Esophagus squamous epithelium (tissue), 5 donors: ENCODE measurements at regions not wholly inside any gene's neighbourhood (a gene's known extent, or its start where the extent isn't known, plus 50 kb on each side); places are given as distances from the start of the nearest gene placed in this dataset.

ENCODE experiments used
- DNase-seq: peaks from one replicate; lab custom pipeline; 2025; lab: John Stamatoyannopoulos, UW
- H3K27ac ChIP-seq, 4 donors: fragments of 200-600 bp; sonication (generic); one replicate each; pipeline ENCODE4 v1.5.1; 2016 to 2019; ENCODE audit warnings: mild to moderate bottlenecking in 1 of 4
- H3K27me3 ChIP-seq, 4 donors: fragments of 200-600 bp; sonication (generic); 1 replicate in 3 of 4; 2 replicates in 1 of 4; pipeline versions ENCODE4 v1.5.1 to v1.6.0; 2017 to 2021; ENCODE audit warnings: antibody characterized with exemption in 1 of 4
- H3K36me3 ChIP-seq, 3 donors: fragments of 200-600 bp; sonication (generic); one replicate each; pipeline ENCODE4 v1.5.1; 2016 to 2019
- H3K4me1 ChIP-seq, 3 donors: fragments of 200-600 bp; sonication (generic); one replicate each; pipeline ENCODE4 v1.5.1; 2017 to 2019
- H3K4me3 ChIP-seq, 4 donors: fragments of 200-600 bp; sonication (generic); 1 replicate in 3 of 4; 2 replicates in 1 of 4; pipeline ENCODE4 v1.5.1; 2016 to 2019; ENCODE audit warnings: mild to moderate bottlenecking in 2 of 4, moderate library complexity in 1 of 4
- H3K9me3 ChIP-seq, 3 donors: fragments of 200-600 bp; sonication (generic); one replicate each; pipeline ENCODE4 v1.5.1; 2016 to 2019
- CTCF ChIP-seq, 6 experiments: fragments of 450-650 bp in 4 of 6; fragments of 200-600 bp in 2 of 6; sonication (generic) in 2 of 6; IDR thresholded peaks; one replicate each; pipeline ENCODE4 v1.5.1; 2016 to 2019; ENCODE audit warnings: antibody characterized with exemption in 6 of 6, mild to moderate bottlenecking in 4 of 6, moderate library complexity in 4 of 6
- POLR2A ChIP-seq, 4 donors: fragments of 450-650 bp; IDR thresholded peaks; one replicate each; pipeline ENCODE4 v1.6.1; 2017; ENCODE audit warnings: antibody characterized with exemption in 4 of 4, mild to moderate bottlenecking in 4 of 4, moderate library complexity in 3 of 4
- WGBS, 2 donors: methylation state at CpG; one replicate each; pipeline ENCODE4 v1.1.5; 2018; 5-methylcytosine and 5-hydroxymethylcytosine counted together
- intact Hi-C: fragments of 100-400 bp; cut with DNase I; formaldehyde crosslinking; loops from one replicate; pipeline ENCODE4 v1.15.0; 2022
- donor health status: DM: yes; HTN: yes; CAD: no.

GRCh38 chr13:24091080-24091479 lies 69.4 kb upstream of the SPATA13 start:
- no peak overlapping the region for H3K27ac ChIP-seq
- DNase-seq: no peak
- WGBS, 2 donors: 68 to 74% methylated on average over 4 of the region's 4 CpGs
- H3K36me3 ChIP-seq: no peaks in the 10 kb centered on the region
- no peak overlapping the region for H3K4me3 ChIP-seq
- H3K4me1 ChIP-seq: peaks cover 0 to 8% (median 2%) of the 10 kb centered on the region in 3 donors
- peaks cover 0 to 26% (median 0%) of the 10 kb centered on the region in 4 donors for H3K27me3 ChIP-seq
- no peaks in the 10 kb centered on the region for H3K9me3 ChIP-seq
- intact Hi-C loops: no loop called here
- TF ChIP-seq POLR2A (IDR thresholded peaks at IDR 0.05) (no peak), CTCF (IDR thresholded peaks at IDR 0.05) (no peak)

GRCh38 chr13:24092108-24092507 lies 68.4 kb upstream of the SPATA13 start:
- 53 to 100% methylated on average over 1 of the region's 1 CpG for WGBS, 2 donors
- no peak overlapping the region for H3K4me3 ChIP-seq

GRCh38 chr13:24093047-24093446 lies 67.5 kb upstream of the SPATA13 start:
- DNase-seq: no peak
- WGBS, 2 donors: 58 to 79% methylated on average over 2 to 3 of the region's 3 CpGs
- Histone ChIP-seq H3K9me3 (no peaks in the 10 kb centered on the region), H3K4me1 (peaks cover 0 to 2% (median 0%) of the 10 kb centered on the region in 3 donors), H3K27me3 (peaks cover 0 to 7% (median 0%) of the 10 kb centered on the region in 4 donors), H3K27ac (no peak overlapping the region), H3K4me3 (no peak overlapping the region), H3K36me3 (no peaks in the 10 kb centered on the region)
- intact Hi-C loops: no loop called here
- TF ChIP-seq CTCF (IDR thresholded peaks at IDR 0.05) (no peak), POLR2A (IDR thresholded peaks at IDR 0.05) (no peak)

More at GRCh38 chr13:24092108-24092507, 68.4 kb upstream of the SPATA13 start:
- Histone ChIP-seq H3K27ac (no peak overlapping the region), H3K9me3 (no peaks in the 10 kb centered on the region), H3K36me3 (no peaks in the 10 kb centered on the region), H3K27me3 (peaks cover 0 to 17% (median 0%) of the 10 kb centered on the region in 4 donors), H3K4me1 (peaks cover 0 to 6% (median 2%) of the 10 kb centered on the region in 3 donors)
- DNase-seq: no peak
- intact Hi-C loops: no loop called here
- TF ChIP-seq CTCF (IDR thresholded peaks at IDR 0.05): no peak
- no peak for TF ChIP-seq POLR2A (IDR thresholded peaks at IDR 0.05)

- 60 to 83% methylated on average over 3 of the region's 3 CpGs for WGBS, 2 donors
- DNase-seq: no peak
- H3K4me3 ChIP-seq: no peak overlapping the region
- TF ChIP-seq POLR2A (IDR thresholded peaks at IDR 0.05): no peak
- TF ChIP-seq CTCF (IDR thresholded peaks at IDR 0.05): no peak
- no peaks in the 10 kb centered on the region for H3K9me3 ChIP-seq
- H3K36me3 ChIP-seq: no peaks in the 10 kb centered on the region
- H3K4me1 ChIP-seq: peaks cover 0 to 2% (median 0%) of the 10 kb centered on the region in 3 donors
- peaks cover 0 to 12% (median 0%) of the 10 kb centered on the region in 4 donors for H3K27me3 ChIP-seq
- intact Hi-C loops: no loop called here
- H3K27ac ChIP-seq: no peak overlapping the region
Measured at GRCh38 chr13:24096659-24097058, 63.9 kb upstream of the SPATA13 start.

GRCh38 chr13:24097064-24097463 lies 63.5 kb upstream of the SPATA13 start:
- Histone ChIP-seq H3K27ac (no peak overlapping the region), H3K36me3 (no peaks in the 10 kb centered on the region), H3K4me3 (no peak overlapping the region), H3K27me3 (peaks cover 0 to 16% (median 0%) of the 10 kb centered on the region in 4 donors), H3K4me1 (no peaks in the 10 kb centered on the region), H3K9me3 (no peaks in the 10 kb centered on the region)
- DNase-seq: no peak
- TF ChIP-seq POLR2A (IDR thresholded peaks at IDR 0.05) (no peak), CTCF (IDR thresholded peaks at IDR 0.05) (no peak)
- intact Hi-C loops: no loop called here
- 44 to 49% methylated on average over 4 of the region's 4 CpGs for WGBS, 2 donors
